Liver (tissue), 3 donors: ENCODE measurements at regions not wholly inside any gene's neighbourhood (a gene's known extent, or its start where the extent isn't known, plus 50 kb on each side); places are given as distances from the start of the nearest gene placed in this dataset.

ENCODE experiments used
- FOXA1 ChIP-seq: IDR thresholded peaks from 2 replicates; pipeline ENCODE4 v1.6.1; 2016; ENCODE audit warnings: antibody characterized with exemption
- GABPA ChIP-seq, 2 donors: IDR thresholded peaks in 1 of 2; conservative IDR thresholded peaks in 1 of 2; 2 replicates each; pipeline ENCODE4 v1.6.1; 2016; ENCODE audit warnings: antibody characterized with exemption in 2 of 2, mild to moderate bottlenecking in 1 of 2, moderate library complexity in 1 of 2
- HNF4A ChIP-seq, 2 donors: conservative IDR thresholded peaks; 2 replicates each; pipeline ENCODE4 v1.6.1; 2016; ENCODE audit warnings: antibody characterized with exemption in 2 of 2, mild to moderate bottlenecking in 2 of 2
- NR2F2 ChIP-seq: IDR thresholded peaks from 2 replicates; pipeline ENCODE4 v1.6.1; 2016; ENCODE audit warnings: antibody characterized with exemption
- SP1 ChIP-seq: IDR thresholded peaks from 2 replicates; pipeline ENCODE4 v1.6.1; 2018; ENCODE audit warnings: antibody characterized with exemption, mild to moderate bottlenecking
- TAF1 ChIP-seq: conservative IDR thresholded peaks from 2 replicates; pipeline ENCODE4 v1.6.1; 2016; ENCODE audit warnings: antibody characterized with exemption, mild to moderate bottlenecking
- TF ChIP-seq, protein P1 (sequence below): fragments of 150-350 bp; IDR thresholded peaks from 2 replicates; pipeline ENCODE4 v1.5.1; 2017; ENCODE audit warnings: improper control_type of control experiment, low read depth, low read length; ENCODE audit not compliant: missing input control
- TF ChIP-seq, protein P2 (sequence below): IDR thresholded peaks from 2 replicates; pipeline ENCODE4 v1.6.1; 2016; ENCODE audit warnings: antibody characterized with exemption, mild to moderate bottlenecking
- TF ChIP-seq, protein P3 (sequence below): IDR thresholded peaks from 2 replicates; pipeline ENCODE4 v1.6.1; 2016; ENCODE audit warnings: antibody characterized with exemption
- TF ChIP-seq, protein P4 (sequence below): IDR thresholded peaks from 2 replicates; pipeline ENCODE4 v1.6.1; 2016; ENCODE audit warnings: antibody characterized with exemption
- donor health status: healthy.
- donor health status: healthy.

DNA sequence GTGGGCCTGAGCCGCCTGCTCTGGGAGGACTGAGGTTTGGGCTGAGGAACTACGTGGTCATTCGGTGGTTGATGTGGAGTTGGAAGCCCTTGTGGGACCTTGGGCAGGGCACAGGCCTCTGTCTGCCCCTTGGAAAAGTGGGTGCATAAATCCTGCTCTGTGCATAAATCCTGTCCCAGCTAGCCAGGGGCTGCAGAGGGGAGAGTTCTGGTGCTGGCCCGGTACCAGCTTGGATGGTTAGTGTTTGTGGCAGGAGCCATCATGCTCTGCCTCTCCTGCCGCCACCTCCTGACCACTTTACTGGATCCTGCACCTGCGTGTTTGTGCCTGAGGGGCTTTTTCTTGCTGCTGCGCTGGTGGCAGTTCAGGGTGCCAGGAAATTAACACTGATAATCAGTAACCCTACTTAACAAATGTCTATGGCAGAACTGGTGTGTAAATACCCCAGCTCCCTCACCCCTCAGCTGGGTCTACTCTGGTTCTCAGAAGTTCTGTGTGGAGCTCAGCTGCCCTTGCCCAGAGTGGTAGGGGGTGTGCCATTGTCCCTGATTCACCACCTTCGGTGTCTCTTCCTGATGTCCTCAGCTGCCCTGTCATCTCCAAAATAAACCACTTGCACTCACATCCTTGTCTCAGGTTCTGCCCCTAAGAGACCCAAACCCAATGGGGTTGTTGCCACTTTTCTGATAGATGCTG is 156.8 kb downstream of the GLI2 start:
- TF ChIP-seq, protein P1, sequence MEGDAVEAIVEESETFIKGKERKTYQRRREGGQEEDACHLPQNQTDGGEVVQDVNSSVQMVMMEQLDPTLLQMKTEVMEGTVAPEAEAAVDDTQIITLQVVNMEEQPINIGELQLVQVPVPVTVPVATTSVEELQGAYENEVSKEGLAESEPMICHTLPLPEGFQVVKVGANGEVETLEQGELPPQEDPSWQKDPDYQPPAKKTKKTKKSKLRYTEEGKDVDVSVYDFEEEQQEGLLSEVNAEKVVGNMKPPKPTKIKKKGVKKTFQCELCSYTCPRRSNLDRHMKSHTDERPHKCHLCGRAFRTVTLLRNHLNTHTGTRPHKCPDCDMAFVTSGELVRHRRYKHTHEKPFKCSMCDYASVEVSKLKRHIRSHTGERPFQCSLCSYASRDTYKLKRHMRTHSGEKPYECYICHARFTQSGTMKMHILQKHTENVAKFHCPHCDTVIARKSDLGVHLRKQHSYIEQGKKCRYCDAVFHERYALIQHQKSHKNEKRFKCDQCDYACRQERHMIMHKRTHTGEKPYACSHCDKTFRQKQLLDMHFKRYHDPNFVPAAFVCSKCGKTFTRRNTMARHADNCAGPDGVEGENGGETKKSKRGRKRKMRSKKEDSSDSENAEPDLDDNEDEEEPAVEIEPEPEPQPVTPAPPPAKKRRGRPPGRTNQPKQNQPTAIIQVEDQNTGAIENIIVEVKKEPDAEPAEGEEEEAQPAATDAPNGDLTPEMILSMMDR, result no peak
- no peak for TF ChIP-seq TAF1
- TF ChIP-seq FOXA1, result no peak
- no peak for TF ChIP-seq GABPA (IDR thresholded peaks at IDR 0.05 in 1 of 2, conservative IDR thresholded peaks at IDR 0.05 in 1 of 2)
- TF ChIP-seq, protein P2, sequence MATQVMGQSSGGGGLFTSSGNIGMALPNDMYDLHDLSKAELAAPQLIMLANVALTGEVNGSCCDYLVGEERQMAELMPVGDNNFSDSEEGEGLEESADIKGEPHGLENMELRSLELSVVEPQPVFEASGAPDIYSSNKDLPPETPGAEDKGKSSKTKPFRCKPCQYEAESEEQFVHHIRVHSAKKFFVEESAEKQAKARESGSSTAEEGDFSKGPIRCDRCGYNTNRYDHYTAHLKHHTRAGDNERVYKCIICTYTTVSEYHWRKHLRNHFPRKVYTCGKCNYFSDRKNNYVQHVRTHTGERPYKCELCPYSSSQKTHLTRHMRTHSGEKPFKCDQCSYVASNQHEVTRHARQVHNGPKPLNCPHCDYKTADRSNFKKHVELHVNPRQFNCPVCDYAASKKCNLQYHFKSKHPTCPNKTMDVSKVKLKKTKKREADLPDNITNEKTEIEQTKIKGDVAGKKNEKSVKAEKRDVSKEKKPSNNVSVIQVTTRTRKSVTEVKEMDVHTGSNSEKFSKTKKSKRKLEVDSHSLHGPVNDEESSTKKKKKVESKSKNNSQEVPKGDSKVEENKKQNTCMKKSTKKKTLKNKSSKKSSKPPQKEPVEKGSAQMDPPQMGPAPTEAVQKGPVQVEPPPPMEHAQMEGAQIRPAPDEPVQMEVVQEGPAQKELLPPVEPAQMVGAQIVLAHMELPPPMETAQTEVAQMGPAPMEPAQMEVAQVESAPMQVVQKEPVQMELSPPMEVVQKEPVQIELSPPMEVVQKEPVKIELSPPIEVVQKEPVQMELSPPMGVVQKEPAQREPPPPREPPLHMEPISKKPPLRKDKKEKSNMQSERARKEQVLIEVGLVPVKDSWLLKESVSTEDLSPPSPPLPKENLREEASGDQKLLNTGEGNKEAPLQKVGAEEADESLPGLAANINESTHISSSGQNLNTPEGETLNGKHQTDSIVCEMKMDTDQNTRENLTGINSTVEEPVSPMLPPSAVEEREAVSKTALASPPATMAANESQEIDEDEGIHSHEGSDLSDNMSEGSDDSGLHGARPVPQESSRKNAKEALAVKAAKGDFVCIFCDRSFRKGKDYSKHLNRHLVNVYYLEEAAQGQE, result no peak
- TF ChIP-seq, protein P3, sequence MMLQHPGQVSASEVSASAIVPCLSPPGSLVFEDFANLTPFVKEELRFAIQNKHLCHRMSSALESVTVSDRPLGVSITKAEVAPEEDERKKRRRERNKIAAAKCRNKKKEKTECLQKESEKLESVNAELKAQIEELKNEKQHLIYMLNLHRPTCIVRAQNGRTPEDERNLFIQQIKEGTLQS, result no peak
- TF ChIP-seq SP1, result no peak
- TF ChIP-seq HNF4A (conservative IDR thresholded peaks at IDR 0.05), result no peak
- TF ChIP-seq NR2F2, result no peak
- TF ChIP-seq, protein P4, sequence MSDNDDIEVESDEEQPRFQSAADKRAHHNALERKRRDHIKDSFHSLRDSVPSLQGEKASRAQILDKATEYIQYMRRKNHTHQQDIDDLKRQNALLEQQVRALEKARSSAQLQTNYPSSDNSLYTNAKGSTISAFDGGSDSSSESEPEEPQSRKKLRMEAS, result no peak
